GM18951 (cell line): ENCODE measurements at regions not wholly inside any gene's neighbourhood (a gene's known extent, or its start where the extent isn't known, plus 50 kb on each side); places are given as distances from the start of the nearest gene placed in this dataset.
"Not testable (repeated sequence)": the region's sequence is repeated elsewhere in the genome, so short reads cannot be mapped to it uniquely, and the experiment has no call there.

Experiments used
- POLR2A ChIP-seq: IDR thresholded peaks from 4 replicates; pipeline ENCODE4 v1.6.1; 2011; ENCODE audit warnings: mild to moderate bottlenecking; ENCODE audit not compliant: insufficient read length, insufficient read depth; ENCODE audit errors: extremely low read depth
- in situ Hi-C: fragments of 300-500 bp; cut with MboI; formaldehyde crosslinking; loops from one replicate; pipeline ENCODE4 v1.12.0; 2022; ENCODE audit warnings: low sequenced_read_pairs, mixed read lengths, inconsistent platforms; ENCODE audit not compliant: unreplicated experiment

DNA sequence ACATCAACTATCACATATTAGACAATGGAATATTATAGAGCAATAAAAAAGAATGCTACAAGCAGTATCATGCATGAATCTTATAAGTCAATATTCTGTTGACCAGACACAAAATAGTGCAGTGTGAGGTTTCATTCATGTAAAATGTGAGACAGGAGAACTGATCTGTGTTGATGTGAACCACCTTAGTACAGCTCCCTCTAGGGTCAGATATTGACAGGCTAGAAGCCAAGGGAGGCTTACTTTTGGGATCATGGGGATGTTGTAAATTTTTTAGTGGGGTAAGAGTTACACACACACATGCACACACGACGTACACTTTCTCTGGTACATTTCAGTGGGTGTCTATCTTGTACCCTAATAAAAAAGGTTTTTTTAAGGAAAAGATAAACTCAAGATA lies 231.6 kb upstream of the FOXK1 start:
- in situ Hi-C loops = no loop called here
- TF ChIP-seq POLR2A = no peak

- in situ Hi-C loops = no loop called here
- no peak for TF ChIP-seq POLR2A
Observed at GRCh38 chr7:4460597-4460996, 221.5 kb upstream of the FOXK1 start.

- TF ChIP-seq POLR2A = no peak
Observed at GRCh38 chr7:4461531-4461930, 220.6 kb upstream of the FOXK1 start.

GRCh38 chr7:4468320-4469102 lies 213.6 kb upstream of the FOXK1 start:
- in situ Hi-C loops = no loop called here
- no peak for TF ChIP-seq POLR2A

More at GRCh38 chr7:4461531-4461930, 220.6 kb upstream of the FOXK1 start:
- in situ Hi-C loops = no loop called here

- in situ Hi-C loops = no loop called here
- no peak for TF ChIP-seq POLR2A
Observed at GRCh38 chr7:4470246-4470645, 211.8 kb upstream of the FOXK1 start.

DNA sequence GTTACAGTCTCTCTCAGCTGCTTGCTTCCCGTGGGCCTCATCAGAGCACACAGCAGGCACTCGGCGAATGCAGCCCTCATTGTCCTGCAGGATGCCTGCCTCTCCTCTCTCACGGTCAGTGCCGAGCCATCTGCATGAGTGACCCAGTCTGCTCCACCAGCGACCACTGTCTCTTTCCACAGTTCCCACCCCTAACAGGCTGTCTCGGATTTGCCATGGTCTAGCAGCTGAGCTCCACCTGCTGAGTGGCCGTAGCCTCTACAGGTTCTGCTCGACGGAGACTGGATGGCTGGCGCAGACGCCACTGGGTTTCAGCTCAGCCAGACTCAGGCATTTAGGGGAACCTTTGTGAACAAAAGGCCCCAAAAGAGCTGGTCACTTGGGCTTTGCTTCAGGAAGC lies 209.4 kb upstream of the FOXK1 start:
- in situ Hi-C loops = no loop called here
- TF ChIP-seq POLR2A = no peak

- TF ChIP-seq POLR2A = no peak
- in situ Hi-C loops = no loop called here
Observed at GRCh38 chr7:4479367-4480039, 202.6 kb upstream of the FOXK1 start.

DNA sequence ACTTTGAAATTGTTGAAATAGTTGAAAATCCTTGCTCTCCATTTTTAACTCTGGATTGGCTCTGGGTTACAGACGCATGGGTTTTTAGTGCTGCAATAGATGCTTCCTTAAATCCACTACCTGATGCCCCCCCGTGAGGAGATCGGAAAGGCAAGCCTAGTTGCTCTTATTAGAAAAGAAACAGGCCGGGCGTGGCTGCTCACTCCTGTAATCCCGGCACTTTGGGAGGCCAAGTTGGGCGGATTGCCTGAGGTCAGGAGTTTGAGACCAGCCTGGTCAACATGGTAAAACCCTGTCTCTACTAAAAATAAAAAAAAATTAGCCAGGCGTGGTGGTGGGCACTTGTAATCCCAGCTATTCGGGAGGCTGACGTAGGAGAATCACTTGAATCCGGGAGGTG lies 202.0 kb upstream of the FOXK1 start:
- in situ Hi-C loops = not testable (repeated sequence)

DNA sequence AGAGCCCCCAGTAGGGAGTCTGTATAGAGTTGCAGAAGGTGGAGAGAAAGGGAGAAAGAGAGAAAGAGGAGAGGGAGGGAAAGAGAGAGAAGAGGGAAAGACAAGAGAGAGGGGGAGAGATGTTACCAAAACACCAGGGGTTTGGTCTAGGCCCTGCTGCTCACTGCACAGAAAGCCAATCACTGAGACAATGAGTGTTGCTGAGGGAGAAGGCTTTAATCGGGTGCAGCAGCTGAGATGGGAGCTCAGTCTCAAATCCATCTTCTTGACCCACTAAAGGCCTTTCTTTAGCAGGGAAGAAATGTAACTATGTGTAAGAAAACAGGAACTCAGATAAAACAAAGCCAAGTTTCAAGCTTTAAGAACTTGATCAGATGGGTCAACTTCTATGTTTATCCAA lies 198.2 kb upstream of the FOXK1 start:
- in situ Hi-C loops = no loop called here
- TF ChIP-seq POLR2A = no peak

GRCh38 chr7:4484545-4484944 lies 197.6 kb upstream of the FOXK1 start:
- in situ Hi-C loops = no loop called here
- no peak for TF ChIP-seq POLR2A

DNA sequence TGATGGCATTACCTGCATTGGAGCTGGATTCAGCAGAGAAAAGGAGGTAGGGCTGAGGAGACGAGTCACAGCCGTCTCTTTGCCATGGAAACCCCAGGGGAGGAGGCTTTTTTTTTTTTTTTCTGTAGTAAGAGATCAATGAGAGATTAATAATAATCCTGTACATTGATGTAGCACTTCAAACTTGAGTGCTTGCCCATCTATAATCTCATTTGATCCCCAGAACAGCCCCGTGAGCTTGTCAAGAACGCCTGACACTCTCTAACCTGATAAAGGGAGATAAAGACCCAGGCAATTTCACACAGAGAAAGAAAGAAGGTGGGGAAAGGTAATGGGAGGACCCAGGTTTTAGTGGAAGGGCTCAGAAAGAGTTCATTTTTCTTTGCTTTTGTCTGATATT lies 195.2 kb upstream of the FOXK1 start:
- TF ChIP-seq POLR2A = no peak
- in situ Hi-C loops = no loop called here

DNA sequence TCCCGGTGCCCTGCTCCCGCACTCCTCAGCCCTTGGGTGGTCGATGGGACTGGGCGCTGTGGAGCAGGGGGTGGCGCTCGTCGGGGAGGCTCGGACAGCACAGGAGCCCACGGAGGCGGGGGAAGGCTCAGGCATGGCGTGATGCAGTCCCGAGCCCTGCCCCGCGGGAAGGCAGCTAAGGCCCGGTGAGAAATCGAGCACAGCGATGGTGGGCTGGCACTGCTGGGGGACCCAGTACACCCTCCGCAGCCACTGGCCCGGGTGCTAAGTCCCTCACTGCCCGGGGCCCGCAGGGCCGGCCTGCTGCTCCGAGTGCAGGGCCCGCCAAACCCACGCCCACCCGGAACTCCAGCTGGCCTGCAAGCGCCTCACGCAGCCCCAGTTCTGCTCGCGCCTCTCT lies 185.2 kb upstream of the FOXK1 start:
- in situ Hi-C loops = not testable (repeated sequence)

GRCh38 chr7:4500812-4501211 lies 181.3 kb upstream of the FOXK1 start:
- TF ChIP-seq POLR2A = no peak
- in situ Hi-C loops = no loop called here

DNA sequence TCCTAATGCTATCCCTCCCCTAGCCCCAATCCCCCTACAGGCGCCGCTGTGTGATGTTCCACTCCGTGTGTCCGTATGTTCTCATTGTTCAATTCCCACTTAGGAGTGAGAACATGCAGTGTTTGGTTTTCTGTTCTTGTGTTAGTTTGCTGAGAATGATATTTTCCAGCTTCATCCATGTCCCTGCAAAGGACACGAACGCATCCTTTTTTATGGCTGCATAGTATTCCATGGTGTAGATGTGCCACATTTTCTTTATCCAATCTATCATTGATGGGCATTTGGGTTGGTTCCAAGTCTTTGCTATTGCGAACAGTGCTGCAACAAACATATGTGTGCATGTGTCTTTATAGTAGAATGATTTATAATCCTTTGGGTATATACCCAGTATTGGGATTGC lies 174.2 kb upstream of the FOXK1 start:
- in situ Hi-C loops = not testable (repeated sequence)

GRCh38 chr7:4513450-4513849 lies 168.6 kb upstream of the FOXK1 start:
- no peak for TF ChIP-seq POLR2A
- in situ Hi-C loops = no loop called here
